Liver (tissue), 3 donors: ENCODE measurements at regions not wholly inside any gene's neighbourhood (a gene's known extent, or its start where the extent isn't known, plus 50 kb on each side); places are given as distances from the start of the nearest gene placed in this dataset.

Experiments
- FOXA1 ChIP-seq: IDR thresholded peaks from 2 replicates; pipeline ENCODE4 v1.6.1; 2016; ENCODE audit warnings: antibody characterized with exemption
- HNF4G ChIP-seq: IDR thresholded peaks from 2 replicates; pipeline ENCODE4 v1.6.1; 2016; ENCODE audit warnings: antibody characterized with exemption
- NR2F2 ChIP-seq: IDR thresholded peaks from 2 replicates; pipeline ENCODE4 v1.6.1; 2016; ENCODE audit warnings: antibody characterized with exemption
- RAD21 ChIP-seq, 2 donors: IDR thresholded peaks; 2 replicates each; pipeline ENCODE4 v1.6.1; 2016; ENCODE audit warnings: antibody characterized with exemption in 2 of 2, mild to moderate bottlenecking in 2 of 2
- YY1 ChIP-seq: IDR thresholded peaks from 2 replicates; pipeline ENCODE4 v1.6.1; 2016; ENCODE audit warnings: antibody characterized with exemption, mild to moderate bottlenecking
- TF ChIP-seq, protein P1 (sequence below): fragments of 150-350 bp; IDR thresholded peaks from 2 replicates; pipeline ENCODE4 v1.5.1; 2017; ENCODE audit warnings: improper control_type of control experiment, low read depth, low read length; ENCODE audit not compliant: missing input control
- TF ChIP-seq, protein P2 (sequence below): IDR thresholded peaks from 2 replicates; pipeline ENCODE4 v1.6.1; 2016; ENCODE audit warnings: antibody characterized with exemption, mild to moderate bottlenecking
- donor health status: healthy.
- donor health status: healthy.

DNA sequence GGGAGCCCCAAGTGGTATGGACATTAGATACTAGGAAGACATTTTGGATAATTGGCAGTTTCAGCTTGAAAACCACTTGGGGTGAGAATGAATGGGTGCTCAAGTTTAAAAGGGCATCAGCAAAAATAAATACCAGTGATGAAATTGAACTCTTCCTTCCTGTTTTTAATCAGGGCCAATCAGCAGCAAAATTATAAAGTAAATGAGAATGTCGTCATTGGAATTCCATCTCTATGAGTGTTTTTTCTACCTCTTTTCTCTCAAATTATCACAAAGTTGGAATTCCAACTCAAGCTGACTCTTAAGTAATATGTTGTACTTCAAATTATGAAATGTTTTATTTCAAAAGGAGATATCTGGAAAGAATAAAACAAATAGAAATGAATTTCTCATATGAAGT, 730.6 kb downstream of the METTL15 start:
- TF ChIP-seq, protein P1, sequence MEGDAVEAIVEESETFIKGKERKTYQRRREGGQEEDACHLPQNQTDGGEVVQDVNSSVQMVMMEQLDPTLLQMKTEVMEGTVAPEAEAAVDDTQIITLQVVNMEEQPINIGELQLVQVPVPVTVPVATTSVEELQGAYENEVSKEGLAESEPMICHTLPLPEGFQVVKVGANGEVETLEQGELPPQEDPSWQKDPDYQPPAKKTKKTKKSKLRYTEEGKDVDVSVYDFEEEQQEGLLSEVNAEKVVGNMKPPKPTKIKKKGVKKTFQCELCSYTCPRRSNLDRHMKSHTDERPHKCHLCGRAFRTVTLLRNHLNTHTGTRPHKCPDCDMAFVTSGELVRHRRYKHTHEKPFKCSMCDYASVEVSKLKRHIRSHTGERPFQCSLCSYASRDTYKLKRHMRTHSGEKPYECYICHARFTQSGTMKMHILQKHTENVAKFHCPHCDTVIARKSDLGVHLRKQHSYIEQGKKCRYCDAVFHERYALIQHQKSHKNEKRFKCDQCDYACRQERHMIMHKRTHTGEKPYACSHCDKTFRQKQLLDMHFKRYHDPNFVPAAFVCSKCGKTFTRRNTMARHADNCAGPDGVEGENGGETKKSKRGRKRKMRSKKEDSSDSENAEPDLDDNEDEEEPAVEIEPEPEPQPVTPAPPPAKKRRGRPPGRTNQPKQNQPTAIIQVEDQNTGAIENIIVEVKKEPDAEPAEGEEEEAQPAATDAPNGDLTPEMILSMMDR, result no peak
- TF ChIP-seq RAD21 (IDR thresholded peaks at IDR 0.05) (no peak), HNF4G (no peak), YY1 (no peak), FOXA1 (no peak), NR2F2 (no peak)
- TF ChIP-seq, protein P2, sequence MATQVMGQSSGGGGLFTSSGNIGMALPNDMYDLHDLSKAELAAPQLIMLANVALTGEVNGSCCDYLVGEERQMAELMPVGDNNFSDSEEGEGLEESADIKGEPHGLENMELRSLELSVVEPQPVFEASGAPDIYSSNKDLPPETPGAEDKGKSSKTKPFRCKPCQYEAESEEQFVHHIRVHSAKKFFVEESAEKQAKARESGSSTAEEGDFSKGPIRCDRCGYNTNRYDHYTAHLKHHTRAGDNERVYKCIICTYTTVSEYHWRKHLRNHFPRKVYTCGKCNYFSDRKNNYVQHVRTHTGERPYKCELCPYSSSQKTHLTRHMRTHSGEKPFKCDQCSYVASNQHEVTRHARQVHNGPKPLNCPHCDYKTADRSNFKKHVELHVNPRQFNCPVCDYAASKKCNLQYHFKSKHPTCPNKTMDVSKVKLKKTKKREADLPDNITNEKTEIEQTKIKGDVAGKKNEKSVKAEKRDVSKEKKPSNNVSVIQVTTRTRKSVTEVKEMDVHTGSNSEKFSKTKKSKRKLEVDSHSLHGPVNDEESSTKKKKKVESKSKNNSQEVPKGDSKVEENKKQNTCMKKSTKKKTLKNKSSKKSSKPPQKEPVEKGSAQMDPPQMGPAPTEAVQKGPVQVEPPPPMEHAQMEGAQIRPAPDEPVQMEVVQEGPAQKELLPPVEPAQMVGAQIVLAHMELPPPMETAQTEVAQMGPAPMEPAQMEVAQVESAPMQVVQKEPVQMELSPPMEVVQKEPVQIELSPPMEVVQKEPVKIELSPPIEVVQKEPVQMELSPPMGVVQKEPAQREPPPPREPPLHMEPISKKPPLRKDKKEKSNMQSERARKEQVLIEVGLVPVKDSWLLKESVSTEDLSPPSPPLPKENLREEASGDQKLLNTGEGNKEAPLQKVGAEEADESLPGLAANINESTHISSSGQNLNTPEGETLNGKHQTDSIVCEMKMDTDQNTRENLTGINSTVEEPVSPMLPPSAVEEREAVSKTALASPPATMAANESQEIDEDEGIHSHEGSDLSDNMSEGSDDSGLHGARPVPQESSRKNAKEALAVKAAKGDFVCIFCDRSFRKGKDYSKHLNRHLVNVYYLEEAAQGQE, result no peak
